HCT116 (cell line): ENCODE measurements at regions not wholly inside any gene's neighbourhood (a gene's known extent, or its start where the extent isn't known, plus 50 kb on each side); places are given as distances from the start of the nearest gene placed in this dataset.

ENCODE experiments used
- ATAC-seq: fragments of 200-7000 bp; cut with Tn5 transposase; 2 replicates; pipeline ENCODE4 v1.9.1; 2020; ENCODE audit warnings: mild to moderate bottlenecking, moderate library complexity
- BruUV-seq: library from RNA; stranded (reverse); fragments of 400-500 nt; replicated peaks from 2 replicates; lab custom pipeline; 2021; lab: Mats Ljungman, UMichigan
- CTCF ChIA-PET: fragments of 300-600 bp; sonication (Branson Sonifier 250); formaldehyde crosslinking; loops from one replicate; lab custom pipeline; 2021; ENCODE audit warnings: antibody characterized with exemption; lab: Charles Lee
- POLR2A ChIA-PET: fragments of 300-600, 350-600 bp; sonication (Branson Sonifier 250); formaldehyde crosslinking; loops from one replicate; lab custom pipeline; 2021; ENCODE audit warnings: antibody characterized with exemption; lab: Charles Lee
- RAD21 ChIA-PET, 2 experiments: fragments of 300-600 bp; sonication (Branson Sonifier 250); formaldehyde crosslinking; loops; one replicate each; lab custom pipeline; 2023; ENCODE audit warnings: low total read pairs in 2 of 2; ENCODE audit not compliant: uncharacterized antibody in 2 of 2, unreplicated experiment in 2 of 2, low non-redundant PET in 1 of 2; lab: Charles Lee
- DNase-seq: peaks from one replicate; pipeline ENCODE4 v3.0.0-alpha.2; 2010; ENCODE audit warnings: low read depth, low spot score
- H2AFZ ChIP-seq: fragments of 200-600 bp; shearing (Covaris generic), sonication (generic); 2 replicates; pipeline ENCODE4 v1.6.1; 2017; ENCODE audit warnings: low read depth, mixed run types, mixed read lengths, antibody characterized with exemption, low read length; ENCODE audit not compliant: poor library complexity, severe bottlenecking
- H3K27ac ChIP-seq: 2 replicates; pipeline ENCODE4 v1.5.1; 2012; ENCODE audit warnings: low read depth, low read length
- H3K27me3 ChIP-seq: fragments of 200-600 bp; sonication (generic); 2 replicates; pipeline ENCODE4 v1.6.1; 2016; ENCODE audit warnings: mixed run types, low read length, mixed read lengths; ENCODE audit not compliant: insufficient read depth
- H3K36me3 ChIP-seq, 2 experiments: fragments of 200-500 bp in 1 of 2; fragments of 200-600 bp in 1 of 2; sonication (Bioruptor generic) in 1 of 2; sonication (generic) in 1 of 2; 2 replicates each; pipeline versions ENCODE4 v1.5.1 to v1.6.1; 2014 to 2016; ENCODE audit warnings: low read length in 2 of 2, inconsistent platforms in 1 of 2, mixed read lengths in 1 of 2, mixed run types in 1 of 2; ENCODE audit not compliant: insufficient read depth in 2 of 2, control insufficient read depth in 1 of 2
- H3K4me1 ChIP-seq, 2 experiments: fragments of 200-600 bp in 1 of 2; sonication (generic) in 1 of 2; 2 replicates each; pipeline versions ENCODE4 v1.5.1 to v1.6.1; 2012 to 2017; ENCODE audit warnings: low read length in 2 of 2, inconsistent platforms in 1 of 2, mild to moderate bottlenecking in 1 of 2, mixed read lengths in 1 of 2, mixed run types in 1 of 2, moderate library complexity in 1 of 2; ENCODE audit not compliant: insufficient read depth in 2 of 2, control insufficient read depth in 1 of 2
- H3K4me2 ChIP-seq: fragments of 200-600 bp; sonication (generic); 2 replicates; pipeline ENCODE4 v1.6.1; 2017; ENCODE audit warnings: mixed run types, low read length, mixed read lengths
- H3K4me3 ChIP-seq, 2 experiments: fragments of 200-600 bp in 1 of 2; sonication (generic) in 1 of 2; replicated peaks in 1 of 2; 2 replicates each; pipeline ENCODE4 v1.5.1; 2011 to 2016; ENCODE audit warnings: low read length in 2 of 2, control low read depth in 1 of 2, low read depth in 1 of 2, mild to moderate bottlenecking in 1 of 2, mixed read lengths in 1 of 2, mixed run types in 1 of 2
- H3K79me2 ChIP-seq: fragments of 200-600 bp; sonication (generic); 2 replicates; pipeline ENCODE4 v1.6.1; 2017; ENCODE audit warnings: mild to moderate bottlenecking, mixed run types, low read length, moderate library complexity, mixed read lengths; ENCODE audit not compliant: insufficient read depth
- H3K9ac ChIP-seq: fragments of 200-600 bp; sonication (generic); 2 replicates; pipeline ENCODE4 v1.6.1; 2016; ENCODE audit warnings: low read length, mixed read lengths
- H3K9me2 ChIP-seq: fragments of 200-600 bp; sonication (generic), shearing (Covaris generic); 2 replicates; pipeline ENCODE4 v1.6.1; 2017; ENCODE audit warnings: mixed run types, mild to moderate bottlenecking, moderate library complexity; ENCODE audit not compliant: insufficient read depth
- H3K9me3 ChIP-seq, 2 experiments: fragments of 200-500 bp in 1 of 2; fragments of 200-600 bp in 1 of 2; sonication (Bioruptor generic) in 1 of 2; sonication (generic) in 1 of 2; 2 replicates each; pipeline ENCODE4 v1.6.1; 2014 to 2017; ENCODE audit warnings: low read length in 2 of 2, mixed read lengths in 2 of 2, inconsistent platforms in 1 of 2, low read depth in 1 of 2, mild to moderate bottlenecking in 1 of 2, mixed run types in 1 of 2, moderate library complexity in 1 of 2; ENCODE audit not compliant: control insufficient read depth in 1 of 2, insufficient read depth in 1 of 2
- H4K20me1 ChIP-seq: fragments of 200-600 bp; sonication (generic), shearing (Covaris generic); 2 replicates; pipeline ENCODE4 v1.6.1; 2017; ENCODE audit warnings: mixed run types, mild to moderate bottlenecking, moderate library complexity; ENCODE audit not compliant: insufficient read depth
- CBX3 ChIP-seq: IDR thresholded peaks from 2 replicates; pipeline ENCODE4 v1.6.1; 2012; ENCODE audit warnings: low read depth
- EZH2 ChIP-seq: fragments of 200-600 bp; sonication (generic); IDR thresholded peaks from 2 replicates; pipeline ENCODE4 v1.6.1; 2017; ENCODE audit warnings: antibody characterized with exemption, mixed run types
- JUND ChIP-seq: IDR thresholded peaks from 2 replicates; pipeline ENCODE4 v1.6.1; 2012
- SIN3A ChIP-seq: IDR thresholded peaks from 2 replicates; pipeline ENCODE4 v1.6.1; 2012; ENCODE audit warnings: low read depth
- SP1 ChIP-seq: IDR thresholded peaks from 2 replicates; pipeline ENCODE4 v1.6.1; 2012; ENCODE audit warnings: low read depth
- SRF ChIP-seq: IDR thresholded peaks from 2 replicates; pipeline ENCODE4 v1.6.1; 2012; ENCODE audit warnings: low read depth
- YY1 ChIP-seq: IDR thresholded peaks from 2 replicates; pipeline ENCODE4 v1.6.1; 2011; ENCODE audit warnings: low read length, low read depth, moderate library complexity, mild to moderate bottlenecking; ENCODE audit not compliant: insufficient replicate concordance; ENCODE audit errors: extremely low read depth
- ZFX ChIP-seq: fragments of 450-650 bp; IDR thresholded peaks from 2 replicates; pipeline ENCODE4 v1.6.1; 2017
- ZNF274 ChIP-seq: fragments of 200-500 bp; sonication (Bioruptor generic); IDR thresholded peaks from 2 replicates; pipeline ENCODE4 v1.6.1; 2014; ENCODE audit warnings: mild to moderate bottlenecking, low read depth, low read length, inconsistent platforms
- intact Hi-C: fragments of 100-400 bp; cut with micrococcal nuclease; formaldehyde crosslinking; loops from 2 replicates; pipeline ENCODE4 v1.10.0; 2022
- TF ChIP-seq, protein P1 (sequence below): IDR thresholded peaks from 2 replicates; pipeline ENCODE4 v1.6.1; 2012

DNA sequence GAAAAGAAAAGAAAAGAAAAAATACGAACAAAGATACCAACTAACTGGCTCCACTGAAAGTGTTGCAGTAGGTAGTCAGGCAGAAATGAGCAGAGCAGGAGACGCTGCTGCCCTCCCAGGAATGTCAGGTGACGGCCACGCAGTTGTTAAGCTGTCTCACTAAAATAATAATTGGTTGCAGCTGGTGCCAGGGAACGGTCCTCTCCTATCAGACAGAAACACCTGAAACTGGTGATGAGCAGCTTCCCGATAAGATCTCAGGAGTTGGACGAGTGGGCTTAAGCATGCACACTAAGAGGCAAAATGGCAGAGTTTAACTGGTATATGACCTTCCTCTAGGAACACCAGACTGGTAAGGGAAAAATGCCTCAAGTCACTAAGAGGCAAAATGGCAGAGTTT, 611.1 kb downstream of the ZEB2 start:
- ATAC-seq, result no peak
- no peak overlapping the region for H2AFZ ChIP-seq

DNA sequence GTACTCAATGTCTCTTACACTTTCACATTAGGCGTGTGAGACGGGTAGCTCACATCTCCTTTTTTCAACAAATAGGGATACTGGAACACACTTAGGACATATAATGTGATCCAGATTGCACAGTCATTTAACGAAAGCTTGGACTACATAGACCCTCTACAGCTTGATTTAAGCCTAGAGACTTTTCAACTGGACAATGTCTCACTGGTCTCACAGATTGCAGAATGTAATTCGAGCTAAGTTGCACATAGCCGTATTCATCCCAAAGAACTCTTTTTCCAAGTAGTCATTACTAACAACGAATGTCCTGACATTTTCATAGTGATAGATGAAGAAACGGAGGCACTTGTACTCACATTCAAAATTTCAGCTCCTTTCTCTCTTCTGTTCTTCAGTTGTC, 612.1 kb downstream of the ZEB2 start:
- no TSS peak for BruUV-seq
- H3K9me2 ChIP-seq, result no peaks in the 10 kb centered on the region
- H3K4me3 ChIP-seq, result no peak overlapping the region
- ChIA-PET CTCF (no interaction called here), POLR2A (no interaction called here), RAD21 (interaction anchor here in 1 of 2 experiments (0.7 kb wide), 1 partner anchor 267 kb away, joined by 3 read pairs; no protein-coding TSS in a partner anchor)
- intact Hi-C loops, result no loop called here
- no peak overlapping the region for H3K9ac ChIP-seq
- ATAC-seq (no peak), DNase-seq (no peak)
- no peaks in the 10 kb centered on the region for H4K20me1 ChIP-seq
- TF ChIP-seq CBX3, result no peak
- H3K4me2 ChIP-seq, result no peak overlapping the region
- no peaks in the 10 kb centered on the region for H3K4me1 ChIP-seq
- H3K27me3 ChIP-seq, result no peaks in the 10 kb centered on the region
- no peak overlapping the region for H2AFZ ChIP-seq
- H3K79me2 ChIP-seq, result no peaks in the 10 kb centered on the region
- H3K9me3 ChIP-seq, result no peaks in the 10 kb centered on the region
- no peaks in the 10 kb centered on the region for H3K36me3 ChIP-seq
- H3K27ac ChIP-seq, result no peak overlapping the region

More for the DNA sequence above, 611.1 kb downstream of the ZEB2 start:
- H3K4me2 ChIP-seq, result no peak overlapping the region
- ChIA-PET CTCF (no interaction called here), POLR2A (no interaction called here), RAD21 (no interaction called here)
- H3K4me3 ChIP-seq, result no peak overlapping the region
- no TSS peak for BruUV-seq
- no peaks in the 10 kb centered on the region for H3K36me3 ChIP-seq
- no peak for DNase-seq
- TF ChIP-seq SP1, result no peak
- no peak for TF ChIP-seq ZFX
- TF ChIP-seq, protein P1, sequence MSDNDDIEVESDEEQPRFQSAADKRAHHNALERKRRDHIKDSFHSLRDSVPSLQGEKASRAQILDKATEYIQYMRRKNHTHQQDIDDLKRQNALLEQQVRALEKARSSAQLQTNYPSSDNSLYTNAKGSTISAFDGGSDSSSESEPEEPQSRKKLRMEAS, result no peak
- TF ChIP-seq EZH2, result no peak
- TF ChIP-seq SRF, result no peak
- no peak for TF ChIP-seq ZNF274
- no peak for TF ChIP-seq JUND
- no peak for TF ChIP-seq SIN3A
- TF ChIP-seq YY1, result no peak
- no peaks in the 10 kb centered on the region for H3K9me3 ChIP-seq
- intact Hi-C loops, result no loop called here
- H3K4me1 ChIP-seq, result no peaks in the 10 kb centered on the region
- no peaks in the 10 kb centered on the region for H3K9me2 ChIP-seq
- H4K20me1 ChIP-seq, result no peaks in the 10 kb centered on the region
- H3K79me2 ChIP-seq, result no peaks in the 10 kb centered on the region
- no peak overlapping the region for H3K9ac ChIP-seq
- H3K27me3 ChIP-seq, result no peaks in the 10 kb centered on the region
- no peak overlapping the region for H3K27ac ChIP-seq
